Esophagus muscularis mucosa (tissue), 4 donors: ENCODE measurements at regions not wholly inside any gene's neighbourhood (a gene's known extent, or its start where the extent isn't known, plus 50 kb on each side); places are given as distances from the start of the nearest gene placed in this dataset.

Experiments
- DNase-seq: peaks from one replicate; pipeline ENCODE4 v3.0.0-alpha.2; 2017; ENCODE audit errors: extremely low spot score
- H3K27ac ChIP-seq, 4 donors: fragments of 200-600 bp; sonication (generic); replicated peaks in 1 of 4; 1 replicate in 3 of 4; 2 replicates in 1 of 4; pipeline ENCODE4 v1.5.1; 2016 to 2019; ENCODE audit warnings: mild to moderate bottlenecking in 1 of 4
- H3K27me3 ChIP-seq, 4 donors: fragments of 200-600 bp; sonication (generic); one replicate each; pipeline versions ENCODE4 v1.5.1 to v1.6.0; 2016 to 2019
- H3K36me3 ChIP-seq, 4 donors: fragments of 200-600 bp; sonication (generic); one replicate each; pipeline ENCODE4 v1.5.1; 2016 to 2019
- H3K4me1 ChIP-seq, 4 donors: fragments of 200-600 bp; sonication (generic); one replicate each; pipeline ENCODE4 v1.5.1; 2016 to 2019
- H3K4me3 ChIP-seq, 4 donors: fragments of 200-600 bp; sonication (generic); 1 replicate in 2 of 4; 2 replicates in 2 of 4; pipeline ENCODE4 v1.5.1; 2016 to 2019; ENCODE audit warnings: mild to moderate bottlenecking in 4 of 4, moderate library complexity in 1 of 4
- H3K9me3 ChIP-seq, 4 donors: fragments of 200-600 bp; sonication (generic); 1 replicate in 3 of 4; 2 replicates in 1 of 4; pipeline ENCODE4 v1.5.1; 2016 to 2019
- CTCF ChIP-seq, 3 experiments: fragments of 200-600 bp in 2 of 3; fragments of 450-650 bp in 1 of 3; sonication (generic) in 2 of 3; IDR thresholded peaks; one replicate each; pipeline ENCODE4 v1.5.1; 2017 to 2019; ENCODE audit warnings: antibody characterized with exemption in 3 of 3, mild to moderate bottlenecking in 2 of 3, moderate library complexity in 1 of 3
- EP300 ChIP-seq: sonication (generic); formaldehyde crosslinking; IDR thresholded peaks from one replicate; pipeline ENCODE4 v1.6.1; 2017; ENCODE audit warnings: antibody characterized with exemption
- POLR2A ChIP-seq: fragments of 450-650 bp; IDR thresholded peaks from one replicate; pipeline ENCODE4 v1.6.1; 2017; ENCODE audit warnings: antibody characterized with exemption, moderate library complexity, mild to moderate bottlenecking, low read depth
- POLR2AphosphoS5 ChIP-seq, 2 donors: sonication (generic); formaldehyde crosslinking; IDR thresholded peaks; one replicate each; pipeline ENCODE4 v1.6.1; 2017; ENCODE audit warnings: antibody characterized with exemption in 2 of 2
- WGBS: methylation state at CpG from one replicate; pipeline ENCODE4 v1.1.5; 2018; 5-methylcytosine and 5-hydroxymethylcytosine counted together
- intact Hi-C: fragments of 100-400 bp; cut with DNase I; formaldehyde crosslinking; loops from one replicate; pipeline ENCODE4 v1.15.1; 2023

GRCh38 chr6:137758661-137759060 is 108.4 kb upstream of the TNFAIP3 start:
- Histone ChIP-seq H3K36me3 (no peaks in the 10 kb centered on the region), H3K27me3 (no peaks in the 10 kb centered on the region), H3K4me1 (peaks cover 0 to 4% (median 0%) of the 10 kb centered on the region in 4 donors), H3K9me3 (no peaks in the 10 kb centered on the region), H3K27ac (no peak overlapping the region), H3K4me3 (no peak overlapping the region)
- intact Hi-C loops, result no loop called here
- no peak for TF ChIP-seq CTCF (IDR thresholded peaks at IDR 0.05)
- TF ChIP-seq POLR2AphosphoS5 (IDR thresholded peaks at IDR 0.05), result no peak
- no peak for TF ChIP-seq POLR2A
- DNase-seq, result no peak
- 100% methylated on average over 1 of the region's 1 CpG for WGBS

GRCh38 chr6:137759624-137760023 is 107.4 kb upstream of the TNFAIP3 start:
- Histone ChIP-seq H3K4me1 (peaks cover 0 to 4% (median 0%) of the 10 kb centered on the region in 4 donors), H3K27me3 (no peaks in the 10 kb centered on the region), H3K9me3 (no peaks in the 10 kb centered on the region), H3K27ac (no peak overlapping the region), H3K4me3 (no peak overlapping the region), H3K36me3 (no peaks in the 10 kb centered on the region)
- intact Hi-C loops, result no loop called here
- DNase-seq, result no peak
- WGBS, result 78% methylated on average over 1 of the region's 1 CpG
- TF ChIP-seq POLR2AphosphoS5 (IDR thresholded peaks at IDR 0.05) (no peak), POLR2A (no peak), EP300 (no peak), CTCF (IDR thresholded peaks at IDR 0.05) (no peak)

GRCh38 chr6:137761072-137761471 is 106.0 kb upstream of the TNFAIP3 start:
- intact Hi-C loops, result no loop called here
- H3K36me3 ChIP-seq, result no peaks in the 10 kb centered on the region
- WGBS, result 73% methylated on average over 1 of the region's 1 CpG
- H3K4me1 ChIP-seq, result peaks cover 0 to 4% (median 0%) of the 10 kb centered on the region in 4 donors
- H3K9me3 ChIP-seq, result no peaks in the 10 kb centered on the region
- H3K4me3 ChIP-seq, result no peak overlapping the region
- no peak for TF ChIP-seq CTCF (IDR thresholded peaks at IDR 0.05)
- no peak for TF ChIP-seq POLR2A
- TF ChIP-seq POLR2AphosphoS5 (IDR thresholded peaks at IDR 0.05), result no peak
- no peak for TF ChIP-seq EP300
- H3K27me3 ChIP-seq, result no peaks in the 10 kb centered on the region
- H3K27ac ChIP-seq, result no peak overlapping the region
- peak; percentile 72 for DNase-seq

- Histone ChIP-seq H3K9me3 (no peaks in the 10 kb centered on the region), H3K4me3 (no peak overlapping the region), H3K27me3 (no peaks in the 10 kb centered on the region), H3K4me1 (peaks cover 0 to 4% (median 0%) of the 10 kb centered on the region in 4 donors), H3K36me3 (no peaks in the 10 kb centered on the region), H3K27ac (no peak overlapping the region)
- no peak for TF ChIP-seq POLR2AphosphoS5 (IDR thresholded peaks at IDR 0.05)
- TF ChIP-seq EP300, result no peak
- TF ChIP-seq POLR2A, result no peak
- no peak for TF ChIP-seq CTCF (IDR thresholded peaks at IDR 0.05)
- WGBS, result 74% methylated on average over 2 of the region's 2 CpGs
- intact Hi-C loops, result no loop called here
- no peak for DNase-seq
Measured at GRCh38 chr6:137761487-137761886, 105.6 kb upstream of the TNFAIP3 start.

- Histone ChIP-seq H3K4me3 (no peak overlapping the region), H3K27ac (no peak overlapping the region), H3K27me3 (no peaks in the 10 kb centered on the region), H3K9me3 (no peaks in the 10 kb centered on the region), H3K4me1 (peaks cover 0 to 4% (median 0%) of the 10 kb centered on the region in 4 donors), H3K36me3 (no peaks in the 10 kb centered on the region)
- intact Hi-C loops, result no loop called here
- DNase-seq, result peak; percentile 37
- 100% methylated on average over 1 of the region's 1 CpG for WGBS
- no peak for TF ChIP-seq POLR2A
- TF ChIP-seq POLR2AphosphoS5 (IDR thresholded peaks at IDR 0.05), result no peak
- no peak for TF ChIP-seq CTCF (IDR thresholded peaks at IDR 0.05)
- no peak for TF ChIP-seq EP300
Measured at GRCh38 chr6:137762168-137763090, 104.6 kb upstream of the TNFAIP3 start.
